HG02870 (cell line): ENCODE measurements at regions not wholly inside any gene's neighbourhood (a gene's known extent, or its start where the extent isn't known, plus 50 kb on each side); places are given as distances from the start of the nearest gene placed in this dataset.

Experiments
- ATAC-seq: cut with Tn5 transposase; IDR thresholded peaks from one replicate; pipeline ENCODE4 v1.9.1; 2021; ENCODE audit warnings: mild to moderate bottlenecking, moderate library complexity; ENCODE audit not compliant: unreplicated experiment

DNA sequence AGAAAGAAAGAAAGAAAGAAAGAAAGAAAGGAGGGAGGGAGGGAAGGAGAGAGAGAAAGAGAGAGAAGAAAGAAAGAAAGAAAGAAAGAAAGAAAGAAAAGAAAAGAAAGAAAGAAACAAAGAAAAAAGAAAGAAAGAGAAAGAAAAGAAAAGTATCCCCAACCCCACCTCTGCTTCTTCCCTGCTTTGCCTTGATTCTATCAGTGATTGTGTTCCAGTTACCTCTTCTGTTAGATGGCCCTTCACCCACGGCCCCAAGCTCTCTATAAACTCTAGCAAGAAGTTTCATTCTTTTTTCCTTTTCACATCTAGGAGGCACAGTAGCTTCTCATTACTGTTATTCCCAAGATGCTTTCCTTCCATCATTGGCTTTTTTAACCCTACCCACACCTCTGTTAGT lies 1097.5 kb upstream of the ZEB2 start:
- no peak for ATAC-seq

DNA sequence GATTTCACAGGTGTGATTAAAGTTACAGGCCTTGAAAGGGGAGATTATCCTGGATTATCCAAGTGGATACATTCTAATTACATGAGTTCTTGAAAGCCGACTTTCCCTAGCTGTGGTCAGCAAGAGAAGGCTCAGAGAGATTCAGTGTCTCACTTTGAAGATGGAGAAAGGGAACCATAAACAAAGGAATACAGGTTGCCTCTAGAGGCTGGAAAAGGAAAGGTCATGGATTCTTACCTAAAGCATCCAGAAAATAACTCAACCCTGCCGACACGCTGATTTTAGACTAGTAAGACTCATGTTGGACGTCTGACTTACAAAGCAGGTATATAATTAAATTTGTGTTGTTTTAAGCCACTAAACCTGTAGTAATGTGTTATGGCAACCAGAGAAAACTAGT lies 1095.7 kb upstream of the ZEB2 start:
- ATAC-seq = no peak

DNA sequence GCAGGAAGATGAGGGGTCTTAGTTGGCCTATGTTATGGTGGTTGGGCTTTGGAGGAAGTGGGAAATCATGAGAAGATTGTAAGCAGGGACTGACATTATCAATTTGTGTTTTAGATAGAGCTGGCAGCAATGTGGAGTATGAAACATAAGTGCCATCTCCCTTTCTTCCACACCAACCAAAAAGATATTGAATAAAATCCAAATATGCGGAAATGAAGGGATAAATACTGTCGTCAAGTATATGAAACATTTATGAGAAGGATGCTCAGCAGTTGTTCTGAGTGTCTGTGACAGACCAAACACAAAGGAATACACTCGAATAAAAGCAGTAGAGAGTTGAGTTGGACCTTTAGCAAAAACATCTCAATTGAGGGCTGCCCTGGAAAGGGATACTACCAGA lies 1090.0 kb upstream of the ZEB2 start:
- ATAC-seq = no peak

DNA sequence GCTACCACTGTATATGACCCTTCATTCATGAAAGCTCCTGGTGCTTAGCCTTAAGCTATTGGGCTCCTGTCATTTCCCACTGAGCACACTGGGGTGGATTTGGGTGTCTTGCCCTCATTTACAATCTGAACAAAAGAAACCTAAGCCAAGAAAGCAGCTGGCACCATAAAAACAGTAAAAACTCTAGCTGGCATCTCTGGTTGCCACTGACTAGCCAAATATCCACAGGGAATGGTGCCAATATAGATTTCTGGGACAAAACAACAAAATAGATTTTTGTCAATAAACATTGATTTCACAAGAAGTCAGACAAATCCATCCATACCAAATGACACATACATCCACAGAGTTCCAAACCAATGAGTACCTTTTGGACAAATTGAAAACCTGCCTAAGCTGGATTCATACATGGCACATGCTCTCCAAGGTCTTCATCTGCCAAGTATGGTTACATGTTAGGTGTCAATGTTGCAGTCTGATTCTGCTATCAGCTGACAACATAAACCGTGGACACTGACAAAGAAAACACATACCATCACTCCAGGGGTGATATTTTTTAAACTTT lies 1081.5 kb upstream of the ZEB2 start:
- no peak for ATAC-seq

DNA sequence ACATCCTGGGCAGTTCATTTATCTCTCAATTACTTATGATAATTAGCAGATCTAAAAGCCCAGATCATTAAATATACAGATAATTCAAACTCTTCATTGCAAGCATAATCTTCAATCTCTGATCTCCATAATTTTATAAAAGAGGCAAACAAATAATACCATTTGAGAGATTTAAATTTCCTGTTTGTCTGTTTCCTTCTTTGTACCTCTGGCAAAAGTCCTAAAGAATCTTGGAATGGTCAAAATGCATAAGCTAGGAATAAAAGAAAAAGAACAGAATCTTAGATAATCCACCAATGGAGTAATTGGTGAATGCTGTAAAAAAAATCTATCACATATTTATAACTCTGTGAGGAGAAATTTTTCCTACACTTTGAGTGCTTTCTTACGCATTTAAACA lies 1080.9 kb upstream of the ZEB2 start:
- ATAC-seq = no peak

DNA sequence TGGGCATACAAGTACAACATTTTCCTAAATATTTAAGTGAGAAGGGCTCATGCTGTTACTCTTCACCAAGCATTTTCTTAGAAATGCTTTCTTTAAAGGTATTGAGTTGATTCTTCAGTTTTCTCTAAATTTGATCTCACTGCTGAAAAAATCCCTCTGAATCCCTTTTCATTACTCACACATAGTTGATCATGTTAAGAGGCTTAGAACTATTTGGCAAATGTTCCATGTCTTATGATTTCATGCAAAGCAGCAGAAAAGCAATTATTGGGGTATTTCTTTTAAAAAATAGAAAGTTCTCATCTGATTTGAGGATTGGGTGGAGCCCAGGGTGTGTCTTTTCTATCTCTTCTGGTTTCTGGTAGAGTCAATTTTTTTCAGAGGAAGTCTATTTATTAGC lies 1079.8 kb upstream of the ZEB2 start:
- no peak for ATAC-seq

DNA sequence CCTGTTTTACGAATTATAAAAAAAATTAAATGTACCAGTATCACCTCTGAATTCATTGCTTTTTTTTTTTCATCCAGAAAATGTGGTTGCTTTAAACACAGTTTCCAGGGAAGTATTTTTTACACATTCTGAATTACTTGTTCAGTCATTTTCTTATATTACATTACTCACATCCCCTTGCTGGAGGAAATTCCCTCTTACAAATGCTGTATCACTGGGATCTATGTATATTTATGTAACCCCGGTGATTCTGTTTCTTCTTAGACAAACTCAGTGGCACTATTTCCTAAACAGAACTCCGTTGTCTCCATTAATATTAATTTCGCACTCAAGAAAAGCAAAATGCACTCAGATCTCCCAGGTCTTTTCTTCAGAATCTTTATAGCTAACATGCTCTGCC lies 1078.5 kb upstream of the ZEB2 start:
- ATAC-seq = no peak

DNA sequence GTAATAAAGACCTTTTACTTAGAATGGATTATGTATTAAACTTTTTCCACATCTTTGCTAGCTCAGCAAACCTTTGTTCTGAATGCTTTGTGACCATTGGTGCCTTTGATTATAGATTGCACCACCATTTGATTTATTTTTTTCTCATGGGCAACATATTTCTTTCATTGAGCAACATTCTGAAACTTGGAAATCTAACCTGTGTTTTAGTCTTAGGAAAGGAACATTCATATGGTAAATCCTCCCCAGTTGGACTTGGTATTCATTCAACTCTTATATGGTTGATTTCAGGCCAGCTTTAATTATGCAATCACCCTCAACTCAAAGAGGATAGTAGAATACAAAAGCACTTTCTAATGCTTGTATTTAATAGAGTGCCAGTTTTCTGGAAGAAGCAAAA lies 1077.9 kb upstream of the ZEB2 start:
- no peak for ATAC-seq

DNA sequence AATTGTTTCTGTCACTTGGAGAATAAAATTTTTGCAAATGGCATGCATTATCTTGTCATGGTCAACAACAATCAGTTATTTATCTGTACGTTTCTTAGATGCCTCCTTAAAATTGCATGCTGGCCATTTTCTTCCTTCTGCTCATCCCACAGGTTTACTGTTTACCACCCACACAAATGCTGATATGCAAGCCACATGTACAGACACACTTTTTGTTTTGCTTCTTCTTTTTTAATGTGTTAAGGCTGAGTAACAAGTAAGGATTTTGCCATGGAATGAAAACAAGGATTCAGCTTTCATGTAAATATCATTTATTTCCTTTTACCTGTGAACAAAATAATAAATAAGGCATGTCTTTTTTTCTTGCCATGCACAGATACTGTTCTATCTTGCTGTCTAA lies 1077.1 kb upstream of the ZEB2 start:
- ATAC-seq = no peak

DNA sequence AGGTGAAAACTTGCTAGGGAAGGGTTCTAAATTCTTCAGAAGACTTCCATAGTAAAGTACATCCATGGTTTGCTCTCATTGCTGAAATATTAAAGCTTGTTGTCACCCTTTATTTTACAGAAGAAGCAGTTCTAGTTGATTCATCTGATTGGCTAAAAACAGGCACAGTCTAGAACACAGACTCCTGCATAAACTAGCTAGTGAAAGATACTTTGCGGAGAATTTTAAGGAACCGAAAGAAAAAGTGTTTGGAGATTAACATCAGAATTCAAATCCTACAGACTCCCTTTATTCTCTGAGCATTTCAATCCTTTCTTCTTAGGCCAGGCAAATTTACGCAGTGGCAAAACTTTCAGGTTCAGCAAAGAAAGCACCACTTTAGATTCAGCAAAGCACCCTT lies 1076.5 kb upstream of the ZEB2 start:
- ATAC-seq = no peak

DNA sequence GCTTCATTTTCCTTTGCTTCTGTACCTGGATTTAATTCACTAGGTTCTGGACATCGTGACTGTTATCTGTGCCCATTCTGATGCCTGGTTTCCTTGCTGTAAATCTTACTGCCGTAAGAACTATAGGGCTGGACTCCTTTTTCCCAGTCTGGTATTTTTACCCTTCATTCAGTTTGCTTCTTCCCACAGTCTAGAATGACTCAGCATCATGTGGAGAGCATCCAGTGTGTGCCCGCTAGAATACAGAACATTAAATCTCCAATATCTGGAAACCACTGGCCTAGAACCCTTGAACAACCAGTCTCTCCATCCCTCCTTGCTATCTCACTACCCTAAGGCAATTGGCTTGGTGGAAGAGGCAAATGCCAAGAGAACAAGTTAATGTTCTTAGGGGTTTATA lies 1075.4 kb upstream of the ZEB2 start:
- no peak for ATAC-seq

DNA sequence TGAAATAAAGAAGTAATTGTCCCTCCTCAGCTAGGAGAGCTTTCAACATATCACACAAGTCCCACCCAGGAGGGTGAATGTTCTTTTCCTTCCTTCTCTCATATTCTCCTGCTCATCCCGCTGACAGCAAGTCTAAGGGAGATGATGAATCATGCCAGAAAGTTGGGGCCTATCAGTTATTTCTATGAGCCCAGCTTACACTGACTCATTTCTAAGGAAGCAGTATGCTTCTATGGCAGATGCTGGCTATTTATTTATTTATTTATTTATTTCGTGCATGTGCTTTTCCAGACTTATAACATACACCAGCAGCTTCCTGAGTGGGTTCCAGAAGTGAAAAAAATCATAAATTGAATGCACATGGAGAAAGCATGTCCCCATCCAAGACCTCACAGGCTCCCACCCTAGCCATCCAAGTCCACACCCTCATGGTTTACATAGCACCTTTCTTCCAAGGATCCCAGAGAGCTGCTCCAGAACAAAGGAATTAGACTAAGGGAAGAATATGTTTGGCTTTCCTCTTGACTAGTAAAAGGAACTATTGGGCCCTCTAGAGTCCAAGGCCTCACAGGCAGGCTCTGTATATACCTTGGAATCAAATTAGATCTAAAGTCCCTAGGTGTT lies 1074.2 kb upstream of the ZEB2 start:
- no peak for ATAC-seq

DNA sequence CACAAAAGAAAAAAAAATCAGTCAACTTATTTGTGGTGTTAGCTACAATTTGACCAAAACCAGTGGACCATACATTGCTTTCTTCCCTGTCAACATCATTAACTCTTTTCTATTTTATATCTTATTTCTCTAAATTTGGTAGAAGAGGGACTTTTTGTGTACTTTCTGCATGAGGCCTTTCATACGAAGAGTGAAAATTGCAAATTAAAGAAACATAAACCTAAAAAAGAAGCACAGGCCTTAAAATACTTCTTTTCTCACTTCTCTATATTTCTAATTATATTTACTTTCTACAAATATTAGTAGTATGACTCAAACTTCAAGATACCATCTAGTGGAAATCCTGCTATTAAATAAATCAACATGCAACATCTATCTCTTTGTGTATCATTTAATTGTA lies 1073.4 kb upstream of the ZEB2 start:
- peak; percentile 78 for ATAC-seq

DNA sequence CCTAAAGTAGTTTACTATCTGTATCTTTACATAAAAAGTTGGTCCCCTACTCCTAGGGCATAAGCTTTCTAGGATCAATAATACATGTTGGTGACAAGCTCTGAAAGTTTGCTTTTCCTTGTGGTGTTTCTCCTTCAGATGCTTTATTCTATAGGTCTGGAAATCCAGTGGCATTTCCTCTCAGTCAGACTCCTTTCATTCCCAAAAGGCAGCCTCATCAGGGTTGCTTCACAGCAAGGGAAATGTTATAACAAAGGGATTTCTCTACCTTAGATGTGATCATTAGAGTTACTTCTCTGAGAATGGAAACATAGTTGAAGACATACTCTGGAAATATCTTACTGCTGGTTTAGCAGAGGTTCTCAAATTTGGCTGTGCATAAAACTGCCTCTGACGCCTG lies 1072.4 kb upstream of the ZEB2 start:
- no peak for ATAC-seq

DNA sequence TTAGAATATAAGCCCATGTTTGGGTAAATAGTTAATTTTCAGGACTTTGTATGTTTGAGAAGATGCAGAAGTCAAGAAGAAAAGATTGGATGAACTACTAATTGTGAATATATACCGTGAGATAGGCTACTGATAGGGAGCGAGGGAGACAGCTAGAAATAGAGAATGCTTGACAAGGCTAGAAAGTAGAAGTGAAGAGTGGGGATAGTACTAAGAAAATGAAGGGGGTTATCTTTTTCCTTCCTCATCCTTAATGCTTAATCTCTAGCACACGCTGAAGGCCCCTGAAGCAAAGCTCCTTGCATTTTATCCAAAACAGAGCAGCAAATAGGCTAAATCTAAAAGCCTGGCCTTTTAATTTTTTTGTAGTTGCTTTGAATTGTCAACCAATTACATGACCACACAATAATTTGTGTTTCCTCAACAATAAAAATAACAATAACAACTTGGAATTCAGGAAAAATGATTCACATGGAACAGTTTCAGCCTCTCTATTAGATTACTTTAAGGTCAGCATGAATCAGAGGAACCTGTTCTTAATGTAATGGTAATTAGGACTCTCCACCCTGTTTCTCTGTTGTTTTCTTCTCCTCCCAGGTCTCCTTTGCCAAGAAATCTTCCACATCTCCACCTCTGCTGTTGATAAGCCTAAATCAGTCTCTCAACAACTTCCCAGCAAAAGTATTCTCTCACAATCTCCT lies 1071.3 kb upstream of the ZEB2 start:
- no peak for ATAC-seq

DNA sequence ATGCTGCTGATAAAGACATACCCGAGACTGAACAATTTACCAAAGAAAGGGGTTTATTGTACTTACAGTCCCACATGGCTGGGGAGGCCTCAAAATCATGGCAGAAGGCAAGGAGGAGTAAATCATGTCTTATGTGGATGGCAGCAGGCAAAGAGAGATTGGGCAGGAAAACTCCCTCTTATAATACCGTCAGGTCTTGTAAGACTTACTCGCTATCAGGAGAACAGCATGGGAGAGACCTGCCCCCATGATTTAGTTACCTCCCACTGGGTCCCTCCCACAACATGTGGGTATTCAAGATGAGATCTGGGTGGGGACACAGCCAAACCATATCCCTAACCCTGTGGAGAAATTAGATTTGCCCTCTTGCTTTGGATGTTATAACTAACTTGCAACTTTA lies 1068.0 kb upstream of the ZEB2 start:
- no peak for ATAC-seq

DNA sequence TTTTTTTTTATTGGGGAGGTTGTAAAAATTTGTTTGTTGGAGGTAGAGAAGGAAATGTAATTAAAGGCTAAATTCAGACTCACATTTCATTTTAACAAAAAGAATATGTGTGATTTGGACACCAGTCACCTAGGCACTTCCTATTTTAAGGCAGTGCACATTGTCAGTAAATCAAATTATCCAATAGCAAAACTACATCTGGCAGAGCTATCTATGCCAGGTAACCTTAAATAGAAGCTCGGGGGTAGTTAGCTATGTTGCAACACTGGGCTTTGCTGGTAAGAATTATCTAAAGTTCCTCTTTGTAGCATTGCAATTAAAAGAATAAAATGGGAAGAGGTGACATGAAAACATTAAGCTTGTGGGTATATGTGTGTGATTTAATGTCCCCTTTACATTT lies 1064.4 kb upstream of the ZEB2 start:
- ATAC-seq = no peak

DNA sequence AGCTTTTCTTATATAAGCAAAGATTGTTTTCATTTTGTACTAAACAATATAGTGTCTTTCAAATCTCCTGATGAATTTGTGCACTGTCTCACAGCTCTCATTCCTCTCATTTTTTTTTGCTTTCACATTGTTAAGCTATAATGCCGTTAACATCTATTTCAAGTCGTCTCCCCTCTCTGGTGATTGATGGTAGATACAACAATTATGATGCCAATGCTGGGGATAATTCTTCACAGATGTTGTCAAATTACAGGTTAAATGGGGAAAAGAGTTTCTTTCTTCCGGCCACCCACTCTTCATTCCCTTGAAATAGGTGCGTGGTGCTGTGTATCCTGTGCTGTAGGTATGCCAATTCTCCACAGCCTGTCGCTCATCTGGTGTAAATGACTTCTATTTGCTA lies 1053.7 kb upstream of the ZEB2 start:
- no peak for ATAC-seq

DNA sequence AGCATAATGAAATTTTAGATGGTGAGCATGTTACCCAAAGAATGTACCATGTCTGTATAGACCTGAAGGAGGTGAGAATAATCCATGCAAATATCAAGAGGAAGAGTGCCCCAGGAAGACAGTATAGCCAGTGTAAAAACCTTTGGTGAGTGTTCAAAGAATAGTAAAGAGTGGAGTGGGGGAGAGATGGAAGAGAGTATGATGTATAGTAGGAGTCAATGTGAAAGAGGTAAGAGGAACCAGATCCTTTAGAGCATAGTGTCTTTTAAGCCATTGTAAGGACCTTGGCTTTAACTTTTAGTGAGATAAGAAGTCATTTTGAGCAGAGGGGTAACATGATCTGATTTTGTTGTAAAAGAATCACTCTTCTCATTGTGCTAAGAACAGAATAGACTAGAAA lies 1052.3 kb upstream of the ZEB2 start:
- no peak for ATAC-seq

DNA sequence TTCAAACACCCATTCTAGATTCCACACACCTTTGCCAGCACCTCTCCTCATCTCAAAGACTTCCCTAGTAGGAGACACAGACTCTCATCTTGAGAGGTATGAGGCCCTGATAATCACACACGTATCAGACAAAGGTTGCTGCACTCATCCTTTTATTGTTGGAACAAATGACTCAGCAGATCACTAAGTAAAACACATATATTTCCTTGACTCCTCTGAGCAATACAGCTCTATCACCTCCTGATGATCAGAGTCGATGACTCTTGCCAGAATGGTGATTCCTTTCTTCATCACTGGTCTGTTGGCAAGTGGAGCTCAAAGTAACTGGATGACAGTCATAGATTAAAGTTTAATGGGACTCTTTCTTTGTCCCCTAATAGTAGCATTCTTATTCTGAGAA lies 1049.2 kb upstream of the ZEB2 start:
- no peak for ATAC-seq

DNA sequence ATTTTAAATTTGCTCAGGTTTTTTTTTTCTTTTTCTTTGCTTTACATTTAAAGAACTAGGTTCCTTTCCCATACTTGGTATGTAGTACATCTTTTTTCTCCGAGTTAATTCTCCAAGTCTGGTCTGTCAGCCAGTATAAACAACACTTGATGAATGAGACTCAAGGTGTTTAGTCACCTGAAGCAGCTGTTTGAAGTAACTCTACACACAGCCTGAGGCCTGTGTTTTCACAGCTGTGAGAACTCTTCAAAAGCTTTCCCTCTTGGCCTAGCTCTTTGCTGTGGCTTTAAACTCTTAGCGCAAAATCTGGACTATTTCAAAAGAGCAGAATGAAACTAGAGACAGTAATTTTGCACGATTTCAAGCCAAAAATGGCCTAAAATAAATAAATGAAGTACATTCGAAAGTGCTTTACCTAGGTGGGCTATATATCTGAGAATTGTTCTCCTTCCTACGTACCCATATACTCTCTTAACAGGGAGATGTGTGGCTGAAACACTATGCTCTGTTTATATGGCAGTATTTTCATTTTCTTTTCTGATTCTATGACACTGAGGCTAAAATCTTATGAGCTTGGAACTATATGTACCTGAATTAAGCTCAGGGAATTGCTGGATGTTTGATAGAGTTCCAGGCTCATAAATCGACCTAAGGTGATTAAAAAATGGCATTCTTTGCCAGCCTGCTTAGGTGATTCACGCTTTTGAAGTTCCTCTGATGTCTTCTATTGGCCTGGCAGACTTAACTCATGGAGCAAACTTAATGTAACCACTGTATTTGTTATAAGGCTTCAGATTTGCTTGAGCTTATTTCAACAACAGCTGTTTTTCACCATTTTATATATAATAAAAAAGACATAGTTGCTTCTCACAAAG lies 1044.1 kb upstream of the ZEB2 start:
- ATAC-seq = no peak

DNA sequence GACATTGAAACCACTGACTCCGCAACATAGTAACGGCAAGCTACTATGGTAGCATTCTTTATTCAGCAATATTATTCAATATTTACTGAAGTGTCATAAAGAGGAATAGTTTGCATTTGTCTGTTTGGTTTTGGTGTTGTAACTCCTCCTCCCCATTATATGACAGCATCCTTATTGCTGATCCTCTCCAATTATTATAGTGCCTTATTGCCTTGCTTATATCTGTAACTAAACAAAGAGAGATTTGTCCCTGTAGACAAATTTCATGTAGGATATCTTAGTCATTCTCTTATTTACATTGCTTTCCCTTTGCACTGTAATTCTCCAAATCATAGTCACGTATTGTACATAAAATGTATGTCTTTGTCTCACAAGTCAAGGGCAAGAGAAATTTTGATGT lies 1041.2 kb upstream of the ZEB2 start:
- ATAC-seq = no peak
